Raji (cell line): ENCODE measurements at regions not wholly inside any gene's neighbourhood (a gene's known extent, or its start where the extent isn't known, plus 50 kb on each side); places are given as distances from the start of the nearest gene placed in this dataset.

ENCODE experiments used
- POLR2A ChIP-seq: IDR thresholded peaks from 2 replicates; pipeline ENCODE4 v1.6.1; 2011; ENCODE audit warnings: low read depth, low read length, control low read depth; ENCODE audit not compliant: insufficient read depth

GRCh38 chr20:4095639-4096038 lies 53.0 kb upstream of the SMOX start:
- no peak for TF ChIP-seq POLR2A

- TF ChIP-seq POLR2A = no peak
These were observed 56.8 kb upstream of the SMOX start for GRCh38 chr20:4091490-4092479.

- no peak for TF ChIP-seq POLR2A
These were observed 57.7 kb upstream of the SMOX start for GRCh38 chr20:4090756-4091489.

DNA sequence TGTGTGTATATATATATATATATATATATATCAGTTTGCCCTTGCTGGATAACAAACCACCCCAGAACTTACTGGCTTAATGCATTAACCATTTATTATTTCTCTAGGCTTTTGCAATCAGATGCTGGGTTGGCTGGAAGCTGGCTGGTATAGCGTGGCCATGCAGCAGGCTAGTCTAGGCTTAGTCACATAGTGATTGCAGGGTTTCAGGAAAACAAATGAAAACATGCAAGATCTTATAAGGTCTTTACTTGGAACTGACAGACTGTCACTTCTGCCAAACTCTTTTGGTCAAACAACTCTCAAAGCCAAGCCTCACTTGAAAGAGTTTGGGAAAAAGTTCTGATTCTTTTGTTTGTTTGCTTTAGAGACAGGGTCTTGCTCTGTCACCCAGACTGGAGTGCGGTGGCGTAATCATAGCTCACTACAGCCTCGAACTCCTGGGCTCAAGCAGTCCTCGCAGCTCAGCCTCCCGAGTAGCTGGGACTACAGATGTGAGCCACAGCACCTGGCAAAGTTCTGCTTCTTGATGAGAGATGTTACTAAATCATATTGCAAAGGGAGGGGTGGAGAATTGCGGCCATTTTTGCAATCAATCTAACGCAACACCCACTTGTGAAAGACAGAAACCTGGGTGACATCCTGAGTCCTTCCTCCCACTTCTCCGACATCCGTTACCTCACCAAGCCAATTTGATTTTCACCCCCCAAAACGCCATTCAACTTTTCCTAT lies 58.7 kb upstream of the SMOX start:
- TF ChIP-seq POLR2A = no peak

- TF ChIP-seq POLR2A = no peak
These were observed 59.9 kb upstream of the SMOX start for GRCh38 chr20:4088766-4089165.

- no peak for TF ChIP-seq POLR2A
These were observed 60.7 kb upstream of the SMOX start for GRCh38 chr20:4087923-4088322.

- no peak for TF ChIP-seq POLR2A
These were observed 61.6 kb upstream of the SMOX start for GRCh38 chr20:4086771-4087687.

DNA sequence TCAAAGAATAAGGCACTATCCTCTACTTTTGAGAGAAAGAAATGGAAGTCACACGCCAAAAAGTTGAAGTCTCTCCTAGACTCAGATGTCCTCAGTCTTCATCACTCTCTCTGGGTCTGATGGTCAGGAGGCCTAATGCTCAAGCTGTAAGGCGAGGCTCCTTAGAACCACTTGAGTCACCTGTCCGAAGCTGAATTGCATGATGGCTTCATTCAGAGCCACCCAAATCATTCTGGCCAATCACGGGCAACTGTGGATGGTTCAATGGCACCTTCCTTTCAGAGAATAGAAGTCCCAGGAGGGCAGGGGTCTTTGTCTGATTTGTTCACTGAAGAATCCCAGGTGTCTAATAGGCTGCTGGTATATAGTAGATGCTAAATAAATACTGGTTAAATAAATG lies 63.9 kb upstream of the SMOX start:
- TF ChIP-seq POLR2A = no peak

DNA sequence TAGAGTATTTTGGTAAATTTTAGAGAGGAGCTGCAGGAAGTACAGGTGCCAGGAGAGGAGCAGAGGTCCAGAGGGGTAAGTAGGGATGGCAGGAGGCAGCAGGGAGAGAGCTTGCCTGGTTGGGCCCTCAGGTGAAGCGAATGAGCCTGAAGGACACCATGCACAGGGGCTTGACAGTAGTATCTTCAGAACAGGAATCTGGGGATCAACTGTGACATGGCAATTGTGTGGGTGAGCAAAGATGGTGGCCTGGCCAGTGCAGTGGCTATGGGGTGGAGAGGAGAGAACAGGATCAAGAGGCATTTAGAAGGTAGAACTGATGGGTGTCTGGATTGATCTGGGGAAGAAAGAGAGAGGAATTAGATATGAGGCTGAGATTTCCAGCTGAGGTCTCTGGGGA lies 64.5 kb upstream of the SMOX start:
- no peak for TF ChIP-seq POLR2A

DNA sequence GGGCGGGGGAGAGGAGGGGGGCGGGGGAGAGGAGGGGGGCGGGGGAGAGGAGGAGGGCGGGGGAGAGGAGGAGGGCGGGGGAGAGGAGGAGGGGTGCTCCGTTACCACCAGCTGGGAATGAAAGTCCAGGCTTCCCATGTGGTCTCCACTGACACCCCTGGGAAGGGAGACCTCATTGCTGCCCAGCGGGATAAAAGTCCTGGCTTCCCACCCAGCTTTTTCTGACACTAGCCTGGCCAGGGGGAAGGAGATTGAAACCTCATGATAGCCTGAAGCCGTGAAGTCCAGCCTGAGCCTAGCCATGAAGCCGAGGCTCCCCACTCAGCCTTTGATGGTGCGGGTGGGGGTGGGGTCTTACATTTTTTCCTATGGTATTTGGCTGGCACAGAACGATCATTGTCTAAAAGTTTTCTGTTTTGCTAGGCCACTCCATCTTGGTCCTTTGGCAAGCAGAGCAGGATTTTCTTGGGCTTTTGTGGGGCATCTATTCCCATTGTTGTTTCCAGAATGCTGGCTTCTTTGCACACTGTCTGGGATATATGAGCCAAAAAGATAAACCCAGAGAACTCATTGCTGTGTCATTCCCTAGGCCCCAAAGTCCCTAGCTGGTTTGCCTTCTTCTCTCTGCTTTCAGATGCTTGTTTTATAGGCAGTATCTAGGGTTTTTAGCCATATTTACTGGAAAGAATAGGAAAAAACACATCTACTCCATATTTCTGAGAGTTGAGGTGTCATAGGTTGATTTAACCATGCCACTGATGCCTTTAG lies 65.3 kb upstream of the SMOX start:
- TF ChIP-seq POLR2A = no peak

- peak; percentile 40; the same call in 1 of the 2 replicates for TF ChIP-seq POLR2A
These were observed 66.1 kb upstream of the SMOX start for GRCh38 chr20:4082406-4083097.

GRCh38 chr20:4081421-4081820 lies 66.1 kb upstream of the RNF24 start:
- no peak for TF ChIP-seq POLR2A

DNA sequence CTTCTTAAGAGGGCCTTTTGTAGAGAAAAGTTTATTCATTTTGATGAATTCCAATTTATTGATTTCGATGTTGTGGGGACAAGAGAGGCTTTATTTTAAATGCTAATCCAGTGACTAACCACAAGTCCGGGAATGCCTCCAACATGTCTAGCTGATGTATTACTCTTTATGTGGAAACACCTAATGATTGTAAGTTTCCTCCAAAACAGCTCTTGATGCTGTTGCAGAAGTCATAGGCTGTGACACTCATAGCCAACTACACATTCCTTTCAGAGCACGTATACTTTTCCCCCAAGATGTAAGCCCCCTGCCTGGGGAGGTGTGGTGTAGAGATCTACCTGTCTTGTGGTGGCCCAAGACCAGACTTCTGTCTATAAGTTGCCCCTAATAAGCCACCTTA lies 61.3 kb upstream of the RNF24 start:
- TF ChIP-seq POLR2A = no peak

DNA sequence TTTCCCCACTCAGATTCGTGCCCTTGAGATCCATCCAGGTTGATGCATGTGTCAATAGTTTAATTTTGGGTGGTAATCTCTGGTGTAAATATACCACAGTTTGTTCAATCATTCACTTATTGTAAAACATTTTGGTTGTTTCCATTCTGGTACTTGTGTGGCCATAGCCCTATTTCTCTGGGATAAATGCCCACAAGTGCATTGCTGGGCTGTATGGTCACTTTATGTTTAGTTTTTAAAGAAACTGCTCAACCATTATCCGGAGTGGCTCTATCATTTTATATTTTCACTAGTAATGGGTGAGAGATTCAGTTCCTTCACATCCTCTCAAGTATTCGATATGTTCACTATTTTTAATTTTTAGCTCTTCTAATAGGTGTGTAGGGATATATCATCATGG lies 60.7 kb upstream of the RNF24 start:
- TF ChIP-seq POLR2A = no peak
